K562 (cell line): ENCODE measurements at regions not wholly inside any gene's neighbourhood (a gene's known extent, or its start where the extent isn't known, plus 50 kb on each side); places are given as distances from the start of the nearest gene placed in this dataset.

ENCODE experiments used
- ATAC-seq: fragments of 200-7000 bp; cut with Tn5 transposase; 3 replicates; pipeline ENCODE4 v1.9.1; 2020; ENCODE audit warnings: moderate library complexity
- BruUV-seq: library from RNA; stranded (reverse); fragments of 400-500 nt; replicated peaks from 2 replicates; lab custom pipeline; 2021; lab: Mats Ljungman, UMichigan
- CTCF ChIA-PET: fragments of 300-600 bp; formaldehyde crosslinking; extraction: SDS; loops from one replicate; lab custom pipeline; 2021; ENCODE audit warnings: low intra/inter-chr PET ratio; lab: Yijun Ruan, JAX
- POLR2A ChIA-PET: fragments of 300-600, 350-650 bp; sonication (Branson Sonifier 250); formaldehyde crosslinking; extraction: SDS; loops from one replicate; lab custom pipeline; 2021; ENCODE audit warnings: antibody characterized with exemption, inconsistent platforms; lab: Yijun Ruan, JAX
- DNase-seq, 4 experiments: peaks; one replicate each; pipeline versions ENCODE4 v3.0.0 to v3.0.0-alpha.2; 2011 to 2018; ENCODE audit warnings: low spot score in 3 of 4, mixed read lengths in 3 of 4; ENCODE audit errors: extremely low read depth in 1 of 4
- FAIRE-seq: peaks from 2 replicates; lab custom pipeline; 2011; peaks lifted over from hg19 to GRCh38; lab: Jason Lieb, UNC
- H2AFZ ChIP-seq: 2 replicates; pipeline ENCODE4 v1.6.0; 2011; ENCODE audit warnings: low read depth, low read length, control low read depth, inconsistent platforms
- H3K27ac ChIP-seq: fragments of 200-600 bp; 3 replicates; pipeline ENCODE4 v1.8.0; 2011; ENCODE audit warnings: low read depth, mild to moderate bottlenecking, control low read depth, inconsistent platforms, low read length, moderate library complexity, mixed read lengths; ENCODE audit errors: extremely low read depth
- H3K27me3 ChIP-seq, 2 experiments: fragments of 300-600 bp in 1 of 2; 2 replicates in 1 of 2; 3 replicates in 1 of 2; pipeline versions ENCODE4 v1.6.0 to v1.8.0; 2011; ENCODE audit warnings: inconsistent platforms in 2 of 2, low read length in 2 of 2, mild to moderate bottlenecking in 1 of 2, mixed read lengths in 1 of 2, moderate library complexity in 1 of 2; ENCODE audit not compliant: control insufficient read depth in 2 of 2, insufficient read depth in 2 of 2
- H3K36me3 ChIP-seq: fragments of 300-600 bp; 3 replicates; pipeline ENCODE4 v1.8.0; 2011; ENCODE audit warnings: mild to moderate bottlenecking, low read length, inconsistent platforms; ENCODE audit not compliant: control insufficient read depth, insufficient read depth
- H3K4me1 ChIP-seq, 2 experiments: fragments of 200-600 bp in 1 of 2; replicated peaks in 1 of 2; 2 replicates in 1 of 2; 3 replicates in 1 of 2; pipeline versions ENCODE4 v1.5.1 to v1.8.0; 2011; ENCODE audit warnings: inconsistent platforms in 2 of 2, low read length in 2 of 2, mild to moderate bottlenecking in 1 of 2, mixed read lengths in 1 of 2, moderate library complexity in 1 of 2; ENCODE audit not compliant: control insufficient read depth in 2 of 2, insufficient read depth in 2 of 2
- H3K4me2 ChIP-seq: 2 replicates; pipeline ENCODE4 v1.6.1; 2011; ENCODE audit warnings: low read length, control low read depth, inconsistent platforms, mixed read lengths; ENCODE audit not compliant: insufficient read depth
- H3K4me3 ChIP-seq: fragments of 200-600 bp; sonication (generic), shearing (Covaris generic); 2 replicates; pipeline ENCODE4 v1.5.1; 2016; ENCODE audit warnings: control low read depth, inconsistent platforms
- H3K79me2 ChIP-seq: fragments of 200-600 bp; 3 replicates; pipeline ENCODE4 v1.8.0; 2011; ENCODE audit warnings: low read length, inconsistent platforms; ENCODE audit not compliant: control insufficient read depth, insufficient read depth
- H3K9ac ChIP-seq, 2 experiments: 2 replicates each; pipeline versions ENCODE4 v1.6.0 to v1.6.1; 2011; ENCODE audit warnings: low read depth in 2 of 2, low read length in 2 of 2, control low read depth in 1 of 2, inconsistent platforms in 1 of 2, mild to moderate bottlenecking in 1 of 2, mixed read lengths in 1 of 2; ENCODE audit not compliant: insufficient read depth in 1 of 2
- H3K9me1 ChIP-seq: one replicate; pipeline ENCODE4 v1.6.0; 2011; ENCODE audit warnings: inconsistent platforms, mild to moderate bottlenecking, low read length, moderate library complexity; ENCODE audit not compliant: control insufficient read depth, insufficient read depth
- H3K9me3 ChIP-seq: replicated peaks from 2 replicates; pipeline ENCODE4 v1.5.1; 2011; ENCODE audit warnings: low read depth, low read length, inconsistent platforms; ENCODE audit not compliant: control insufficient read depth, insufficient read depth
- H4K20me1 ChIP-seq: replicated peaks from 2 replicates; pipeline ENCODE4 v1.6.1; 2011; ENCODE audit warnings: low read length, inconsistent platforms, mixed read lengths; ENCODE audit not compliant: control insufficient read depth, insufficient read depth
- BRD9 ChIP-seq: fragments of 450-650 bp; IDR thresholded peaks from 2 replicates; pipeline ENCODE4 v1.6.1; 2018; ENCODE audit warnings: low read depth; ENCODE audit not compliant: partially characterized antibody
- CBX5 ChIP-seq: IDR thresholded peaks from 2 replicates; pipeline ENCODE4 v1.6.1; 2014; ENCODE audit warnings: low read depth, borderline replicate concordance
- CTCFL ChIP-seq: IDR thresholded peaks from 2 replicates; pipeline ENCODE4 v1.6.1; 2011; ENCODE audit warnings: borderline replicate concordance, low read depth, mild to moderate bottlenecking, moderate library complexity, low read length; ENCODE audit not compliant: insufficient read depth, poor library complexity, severe bottlenecking
- EGR1 ChIP-seq: fragments of 450-650 bp; conservative IDR thresholded peaks from 2 replicates; pipeline ENCODE4 v1.6.1; 2017; ENCODE audit warnings: mild to moderate bottlenecking
- ETS2 ChIP-seq: IDR thresholded peaks from 2 replicates; pipeline ENCODE4 v1.6.1; 2016; ENCODE audit warnings: borderline replicate concordance, missing genetic modification characterization, mild to moderate bottlenecking, moderate library complexity, missing compliant biosample characterization; ENCODE audit not compliant: poor library complexity, severe bottlenecking
- HDAC6 ChIP-seq: IDR thresholded peaks from 2 replicates; pipeline ENCODE4 v1.6.1; 2012; ENCODE audit warnings: low read depth, mild to moderate bottlenecking, control low read depth, inconsistent platforms, low read length, moderate library complexity
- MIER1 ChIP-seq: fragments of 450-650 bp; IDR thresholded peaks from 2 replicates; pipeline ENCODE4 v1.6.1; 2016; ENCODE audit warnings: antibody characterized with exemption, mild to moderate bottlenecking, low read depth
- MXI1 ChIP-seq: IDR thresholded peaks from 2 replicates; pipeline ENCODE4 v1.6.1; 2011; ENCODE audit warnings: low read depth, mild to moderate bottlenecking, improper control_type of control experiment, low read length
- MYC ChIP-seq, 2 experiments: fragments of 250-450 bp in 1 of 2; sonication (Bioruptor Pico) in 1 of 2; IDR thresholded peaks; 2 replicates each; pipeline versions ENCODE4 v1.5.1 to v1.6.1; 2012 to 2021; ENCODE audit warnings: low read depth in 2 of 2, borderline replicate concordance in 1 of 2, improper control_type of control experiment in 1 of 2, low read length in 1 of 2, mild to moderate bottlenecking in 1 of 2, moderate library complexity in 1 of 2
- RBBP5 ChIP-seq: fragments of 200-600 bp; sonication (generic); IDR thresholded peaks from 2 replicates; pipeline ENCODE4 v1.6.1; 2012; ENCODE audit warnings: borderline replicate concordance, mild to moderate bottlenecking, low read length, control low read depth, inconsistent platforms; ENCODE audit not compliant: insufficient read depth, poor library complexity, severe bottlenecking
- RBFOX2 ChIP-seq: fragments of 200-400 bp; formaldehyde crosslinking; IDR thresholded peaks from 2 replicates; pipeline ENCODE4 v1.6.1; 2017; ENCODE audit warnings: low read depth, mild to moderate bottlenecking, low read length, moderate library complexity
- TBP ChIP-seq: optimal IDR thresholded peaks from 2 replicates; pipeline ENCODE3; 2011; ENCODE audit warnings: low read depth, low read length, improper control_type of control experiment
- ZNF12 ChIP-seq: sonication (generic); formaldehyde crosslinking; IDR thresholded peaks from 2 replicates; pipeline ENCODE4 v1.4.0; 2020; ENCODE audit warnings: mild to moderate bottlenecking, missing genetic modification reagents
- ZNF444 ChIP-seq: fragments of 250-450 bp; sonication (Bioruptor Pico); IDR thresholded peaks from 2 replicates; pipeline ENCODE4 v1.4.0; 2020; ENCODE audit warnings: mild to moderate bottlenecking, moderate library complexity
- ZNF699 ChIP-seq: fragments of 250-450 bp; sonication (Bioruptor Pico); IDR thresholded peaks from 2 replicates; pipeline ENCODE4 v1.8.0; 2021; ENCODE audit warnings: mild to moderate bottlenecking, moderate library complexity; ENCODE audit not compliant: insufficient replicate concordance
- ZNF830 ChIP-seq: fragments of 250-450 bp; sonication (Bioruptor Pico); IDR thresholded peaks from 2 replicates; pipeline ENCODE4 v1.5.0; 2021; ENCODE audit warnings: mild to moderate bottlenecking
- WGBS: fragments of 100-300 bp; shearing (Covaris generic); methylation state at CpG from one replicate; pipeline ENCODE4 v1.1.6; 2016; ENCODE audit warnings: low coverage, mixed read lengths; ENCODE audit not compliant: insufficient coverage; ENCODE audit errors: missing lambda C conversion rate; 5-methylcytosine and 5-hydroxymethylcytosine counted together
- in situ Hi-C: fragments of 300-500 bp; cut with MboI; formaldehyde crosslinking; loops from 4 replicates; pipeline ENCODE4 v1.15.0; 2018; ENCODE audit warnings: inconsistent platforms, mixed read lengths
- intact Hi-C: fragments of 100-400 bp; cut with micrococcal nuclease; formaldehyde crosslinking; loops from 2 replicates; pipeline ENCODE4 v1.14.2; 2022
- TF ChIP-seq, protein P1 (sequence below): fragments of 250-450 bp; sonication (Bioruptor Pico); IDR thresholded peaks from 2 replicates; pipeline ENCODE4 v1.5.0; 2020; ENCODE audit warnings: mild to moderate bottlenecking
- TF ChIP-seq, protein P2 (sequence below): fragments of 450-650 bp; formaldehyde crosslinking; IDR thresholded peaks from 2 replicates; pipeline ENCODE4 v1.4.0; 2020; ENCODE audit warnings: mild to moderate bottlenecking, moderate library complexity

DNA sequence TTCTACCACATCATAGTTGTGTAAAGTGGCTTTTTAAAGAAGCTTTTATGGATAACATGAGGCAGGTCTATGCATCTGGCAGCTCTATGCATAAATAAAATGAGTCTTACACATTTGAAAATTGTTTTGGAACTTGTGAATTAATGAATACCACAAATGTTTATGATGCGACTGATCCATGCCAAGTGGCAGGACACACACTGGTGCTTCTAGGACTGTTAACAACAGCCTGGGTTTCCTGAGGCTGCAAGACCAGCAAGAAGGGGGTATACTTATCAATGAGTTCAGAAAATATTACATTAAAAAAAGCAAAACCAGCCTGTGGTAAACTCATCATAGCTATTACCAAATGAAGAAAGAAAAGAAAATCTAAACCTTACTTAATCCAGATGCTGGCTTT, 212.9 kb upstream of the PDE10A start:
- no TSS peak for BruUV-seq
- DNase-seq (no peak), FAIRE-seq (no peak), ATAC-seq (no peak)
- no peaks in the 10 kb centered on the region for H3K27me3 ChIP-seq
- H3K9me1 ChIP-seq = no peaks in the 10 kb centered on the region
- no peak overlapping the region for H2AFZ ChIP-seq
- H3K4me3 ChIP-seq = no peak overlapping the region
- no peak overlapping the region for H3K27ac ChIP-seq
- H3K4me2 ChIP-seq = no peak overlapping the region
- ChIA-PET POLR2A (no interaction called here), CTCF (no interaction called here)
- no peaks in the 10 kb centered on the region for H3K79me2 ChIP-seq
- H3K9ac ChIP-seq = no peak overlapping the region
- no peaks in the 10 kb centered on the region for H3K36me3 ChIP-seq
- H3K9me3 ChIP-seq = no peaks in the 10 kb centered on the region
- 4% methylated on average over 1 of the region's 1 CpG for WGBS
- no peaks in the 10 kb centered on the region for H4K20me1 ChIP-seq
- in situ Hi-C loops (loop anchor here (25.0 kb wide), 1 partner anchor 1461 kb away; the partner anchor contains the start of gene TTLL2), intact Hi-C loops (no loop called here)
- H3K4me1 ChIP-seq = no peaks in the 10 kb centered on the region
- TF ChIP-seq MXI1 (no peak), CBX5 (no peak), CTCFL (no peak), RBBP5 (no peak), ZNF12 (CRISPR knock-in tag) (no peak), ZNF444 (no peak), ZNF699 (no peak), ZNF830 (CRISPR knock-in tag) (no peak), BRD9 (no peak), MIER1 (no peak), HDAC6 (no peak), MYC (IDR thresholded peaks at IDR 0.05; ENCODE audit: low read depth, low read length) (no peak), MYC (CRISPR knock-in tag; IDR thresholded peaks at IDR 0.05; ENCODE audit: borderline replicate concordance, low read depth) (no peak), RBFOX2 (no peak), EGR1 (no peak), TBP (no peak), ETS2 (tag) (no peak)
- TF ChIP-seq, protein P1, sequence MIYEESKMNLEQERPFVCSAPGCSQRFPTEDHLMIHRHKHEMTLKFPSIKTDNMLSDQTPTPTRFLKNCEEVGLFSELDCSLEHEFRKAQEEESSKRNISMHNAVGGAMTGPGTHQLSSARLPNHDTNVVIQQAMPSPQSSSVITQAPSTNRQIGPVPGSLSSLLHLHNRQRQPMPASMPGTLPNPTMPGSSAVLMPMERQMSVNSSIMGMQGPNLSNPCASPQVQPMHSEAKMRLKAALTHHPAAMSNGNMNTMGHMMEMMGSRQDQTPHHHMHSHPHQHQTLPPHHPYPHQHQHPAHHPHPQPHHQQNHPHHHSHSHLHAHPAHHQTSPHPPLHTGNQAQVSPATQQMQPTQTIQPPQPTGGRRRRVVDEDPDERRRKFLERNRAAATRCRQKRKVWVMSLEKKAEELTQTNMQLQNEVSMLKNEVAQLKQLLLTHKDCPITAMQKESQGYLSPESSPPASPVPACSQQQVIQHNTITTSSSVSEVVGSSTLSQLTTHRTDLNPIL = no peak
- TF ChIP-seq, protein P2, sequence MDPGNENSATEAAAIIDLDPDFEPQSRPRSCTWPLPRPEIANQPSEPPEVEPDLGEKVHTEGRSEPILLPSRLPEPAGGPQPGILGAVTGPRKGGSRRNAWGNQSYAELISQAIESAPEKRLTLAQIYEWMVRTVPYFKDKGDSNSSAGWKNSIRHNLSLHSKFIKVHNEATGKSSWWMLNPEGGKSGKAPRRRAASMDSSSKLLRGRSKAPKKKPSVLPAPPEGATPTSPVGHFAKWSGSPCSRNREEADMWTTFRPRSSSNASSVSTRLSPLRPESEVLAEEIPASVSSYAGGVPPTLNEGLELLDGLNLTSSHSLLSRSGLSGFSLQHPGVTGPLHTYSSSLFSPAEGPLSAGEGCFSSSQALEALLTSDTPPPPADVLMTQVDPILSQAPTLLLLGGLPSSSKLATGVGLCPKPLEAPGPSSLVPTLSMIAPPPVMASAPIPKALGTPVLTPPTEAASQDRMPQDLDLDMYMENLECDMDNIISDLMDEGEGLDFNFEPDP = no peak
